Activated naive CD4-positive, alpha-beta T cell (primary cell): ENCODE measurements at regions not wholly inside any gene's neighbourhood (a gene's known extent, or its start where the extent isn't known, plus 50 kb on each side); places are given as distances from the start of the nearest gene placed in this dataset.
"Not testable (repeated sequence)": the region's sequence is repeated elsewhere in the genome, so short reads cannot be mapped to it uniquely, and the experiment has no call there.

Experiments
- DNase-seq, 4 experiments: peaks; one replicate each; lab custom pipeline; 2025; lab: John Stamatoyannopoulos, UW

- DNase-seq: no peak
These were observed 372.4 kb downstream of the CCSER2 start for GRCh38 chr10:84700668-84701369.

- DNase-seq: no peak
These were observed 373.0 kb downstream of the CCSER2 start for GRCh38 chr10:84701370-84701720.

GRCh38 chr10:84704101-84704500 lies 375.7 kb downstream of the CCSER2 start:
- DNase-seq: no peak

- no peak for DNase-seq
These were observed 378.0 kb downstream of the CCSER2 start for GRCh38 chr10:84706431-84706830.

GRCh38 chr10:84706875-84707274 lies 378.5 kb downstream of the CCSER2 start:
- no peak for DNase-seq

GRCh38 chr10:84715911-84716310 lies 387.5 kb downstream of the CCSER2 start:
- DNase-seq: no peak

GRCh38 chr10:84718877-84719616 lies 390.7 kb downstream of the CCSER2 start:
- DNase-seq: no peak

GRCh38 chr10:84719687-84720086 lies 391.3 kb downstream of the CCSER2 start:
- no peak for DNase-seq

- DNase-seq: no peak
These were observed 399.0 kb downstream of the CCSER2 start for GRCh38 chr10:84727398-84727797.

- not testable (repeated sequence) for DNase-seq
These were observed 410.7 kb downstream of the CCSER2 start for GRCh38 chr10:84739126-84739525.

- DNase-seq: no peak
These were observed 411.3 kb downstream of the CCSER2 start for GRCh38 chr10:84739641-84740040.

GRCh38 chr10:84743483-84743882 lies 415.1 kb downstream of the CCSER2 start:
- DNase-seq: no peak

GRCh38 chr10:84755311-84755710 lies 426.9 kb downstream of the CCSER2 start:
- DNase-seq: no peak

GRCh38 chr10:84756653-84757052 lies 428.3 kb downstream of the CCSER2 start:
- DNase-seq: not testable (repeated sequence)

- DNase-seq: not testable (repeated sequence)
These were observed 433.7 kb downstream of the CCSER2 start for GRCh38 chr10:84761994-84762614.

GRCh38 chr10:84762754-84763394 lies 434.5 kb downstream of the CCSER2 start:
- no peak for DNase-seq

GRCh38 chr10:84763965-84764364 lies 435.6 kb downstream of the CCSER2 start:
- no peak for DNase-seq

GRCh38 chr10:84765086-84765485 lies 436.7 kb downstream of the CCSER2 start:
- DNase-seq: no peak

GRCh38 chr10:84765656-84766055 lies 437.3 kb downstream of the CCSER2 start:
- DNase-seq: no peak

GRCh38 chr10:84766923-84767322 lies 438.5 kb downstream of the CCSER2 start:
- no peak for DNase-seq

GRCh38 chr10:84768132-84768531 lies 439.7 kb downstream of the CCSER2 start:
- no peak for DNase-seq

GRCh38 chr10:84770824-84771223 lies 442.4 kb downstream of the CCSER2 start:
- no peak for DNase-seq

- DNase-seq: no peak
These were observed 455.0 kb downstream of the CCSER2 start for GRCh38 chr10:84783386-84783785.
